CD4-positive, CD25-positive, alpha-beta regulatory T cell (primary cell): ENCODE measurements at regions not wholly inside any gene's neighbourhood (a gene's known extent, or its start where the extent isn't known, plus 50 kb on each side); places are given as distances from the start of the nearest gene placed in this dataset.

Experiments used
- ATAC-seq, 2 donors: fragments of 150-1000 bp; cut with Tn5 transposase; one replicate each; pipeline ENCODE4 v1.10.0; 2021; ENCODE audit warnings: low read depth in 2 of 2, moderate number of reproducible peaks in 2 of 2, moderate library complexity in 1 of 2
- DNase-seq, 3 donors: peaks; one replicate each; pipeline versions ENCODE4 v3.0.0 to v3.0.0-alpha.2; 2012 to 2022; ENCODE audit warnings: mixed read lengths in 1 of 3
- H3K27ac ChIP-seq: one replicate; pipeline ENCODE4 v1.7.0; 2013; ENCODE audit warnings: mild to moderate bottlenecking, low read length; ENCODE audit not compliant: insufficient read depth, poor library complexity, severe bottlenecking
- H3K27me3 ChIP-seq: one replicate; pipeline ENCODE4 v1.7.0; 2013; ENCODE audit warnings: low read length; ENCODE audit not compliant: control insufficient read depth, insufficient read depth
- H3K36me3 ChIP-seq: one replicate; pipeline ENCODE4 v1.7.0; 2013; ENCODE audit warnings: mild to moderate bottlenecking, low read length, moderate library complexity; ENCODE audit not compliant: control insufficient read depth, insufficient read depth
- H3K4me1 ChIP-seq: 2 replicates; pipeline ENCODE4 v1.7.0; 2013; ENCODE audit warnings: mild to moderate bottlenecking, low read length; ENCODE audit not compliant: insufficient read depth, control insufficient read depth, poor library complexity, severe bottlenecking
- H3K4me3 ChIP-seq: one replicate; pipeline ENCODE4 v1.7.0; 2013; ENCODE audit warnings: low read depth, mild to moderate bottlenecking, low read length, moderate library complexity
- H3K9me3 ChIP-seq, 2 experiments: 1 replicate in 1 of 2; 2 replicates in 1 of 2; pipeline ENCODE4 v1.7.0; 2013; ENCODE audit warnings: low read length in 2 of 2, mild to moderate bottlenecking in 1 of 2, moderate library complexity in 1 of 2; ENCODE audit not compliant: control insufficient read depth in 2 of 2
- H3K27ac Mint-ChIP-seq, 3 donors: one replicate each; pipeline ENCODE4 v1.8.0; 2020 to 2022; ENCODE audit warnings: mild to moderate bottlenecking in 3 of 3, mixed read lengths in 3 of 3, moderate library complexity in 2 of 3
- H3K27me3 Mint-ChIP-seq: one replicate; pipeline ENCODE4 v1.8.0; 2022; ENCODE audit warnings: mild to moderate bottlenecking, mixed read lengths
- H3K36me3 Mint-ChIP-seq: one replicate; pipeline ENCODE4 v1.8.0; 2020; ENCODE audit warnings: mixed read lengths
- H3K4me1 Mint-ChIP-seq, 4 donors: one replicate each; pipeline ENCODE4 v1.8.0; 2020 to 2022; ENCODE audit warnings: mixed read lengths in 4 of 4, mild to moderate bottlenecking in 1 of 4
- H3K4me3 Mint-ChIP-seq, 4 donors: one replicate each; pipeline ENCODE4 v1.8.0; 2020 to 2022; ENCODE audit warnings: mild to moderate bottlenecking in 4 of 4, mixed read lengths in 4 of 4, moderate library complexity in 3 of 4
- H3K9me3 Mint-ChIP-seq, 7 donors: one replicate each; pipeline ENCODE4 v1.8.0; 2020 to 2022; ENCODE audit warnings: mixed read lengths in 7 of 7, mild to moderate bottlenecking in 3 of 7, moderate library complexity in 2 of 7

GRCh38 chr11:113579292-113579940 lies 104.2 kb upstream of the DRD2 start:
- Mint-ChIP-seq H3K9me3 (peaks cover 0 to 3% (median 0%) of the 10 kb centered on the region in 7 donors), H3K4me1 (peaks cover 0 to 19% (median 2%) of the 10 kb centered on the region in 4 donors), H3K27me3 (no peaks in the 10 kb centered on the region), H3K4me3 (no peak overlapping the region), H3K27ac (no peak overlapping the region), H3K36me3 (no peaks in the 10 kb centered on the region)
- H3K4me1 ChIP-seq: peaks cover 12% of the 10 kb centered on the region
- H3K36me3 ChIP-seq: no peaks in the 10 kb centered on the region
- ATAC-seq: no peak
- no peak overlapping the region for H3K4me3 ChIP-seq
- H3K27ac ChIP-seq: no peak overlapping the region
- DNase-seq: no peak
- no peaks in the 10 kb centered on the region for H3K9me3 ChIP-seq
- H3K27me3 ChIP-seq: no peaks in the 10 kb centered on the region

GRCh38 chr11:113578715-113579250 lies 103.6 kb upstream of the DRD2 start:
- peaks cover 12% of the 10 kb centered on the region for H3K4me1 ChIP-seq
- H3K4me3 Mint-ChIP-seq: peak overlapping the region in 1 of 4 donors; percentile 7
- no peak for DNase-seq
- peaks cover 0 to 3% (median 0%) of the 10 kb centered on the region in 7 donors for H3K9me3 Mint-ChIP-seq
- no peak overlapping the region for H3K27ac Mint-ChIP-seq
- ATAC-seq: no peak
- H3K27ac ChIP-seq: no peak overlapping the region
- H3K36me3 ChIP-seq: no peaks in the 10 kb centered on the region
- H3K27me3 Mint-ChIP-seq: no peaks in the 10 kb centered on the region
- H3K4me1 Mint-ChIP-seq: peaks cover 0 to 19% (median 2%) of the 10 kb centered on the region in 4 donors
- no peak overlapping the region for H3K4me3 ChIP-seq
- H3K27me3 ChIP-seq: no peaks in the 10 kb centered on the region
- H3K36me3 Mint-ChIP-seq: no peaks in the 10 kb centered on the region
- H3K9me3 ChIP-seq: no peaks in the 10 kb centered on the region

GRCh38 chr11:113578033-113578380 lies 102.8 kb upstream of the DRD2 start:
- Histone ChIP-seq H3K27ac (no peak overlapping the region), H3K9me3 (no peaks in the 10 kb centered on the region), H3K27me3 (no peaks in the 10 kb centered on the region), H3K36me3 (no peaks in the 10 kb centered on the region), H3K4me1 (peaks cover 12% of the 10 kb centered on the region), H3K4me3 (no peak overlapping the region)
- Mint-ChIP-seq H3K27me3 (no peaks in the 10 kb centered on the region), H3K4me1 (peaks cover 0 to 19% (median 2%) of the 10 kb centered on the region in 4 donors), H3K27ac (no peak overlapping the region), H3K36me3 (no peaks in the 10 kb centered on the region), H3K9me3 (peaks cover 0 to 3% (median 0%) of the 10 kb centered on the region in 7 donors), H3K4me3 (peak overlapping the region in 1 of 4 donors; percentile 39)
- ATAC-seq (no peak), DNase-seq (no peak)

GRCh38 chr11:113577356-113578032 lies 102.3 kb upstream of the DRD2 start:
- H3K36me3 Mint-ChIP-seq: no peaks in the 10 kb centered on the region
- ATAC-seq: peak in 1 of 2 donors; percentile 27
- peaks cover 0 to 19% (median 2%) of the 10 kb centered on the region in 4 donors for H3K4me1 Mint-ChIP-seq
- Histone ChIP-seq H3K9me3 (no peaks in the 10 kb centered on the region), H3K36me3 (no peaks in the 10 kb centered on the region), H3K4me3 (no peak overlapping the region), H3K27me3 (no peaks in the 10 kb centered on the region), H3K27ac (no peak overlapping the region), H3K4me1 (peaks cover 12% of the 10 kb centered on the region)
- peak overlapping the region in 3 of 4 donors; percentile 3 to 81 (median 6) for H3K4me3 Mint-ChIP-seq
- H3K9me3 Mint-ChIP-seq: peaks cover 0 to 3% (median 0%) of the 10 kb centered on the region in 7 donors
- peak in 1 of 3 donors; percentile 27 for DNase-seq
- no peaks in the 10 kb centered on the region for H3K27me3 Mint-ChIP-seq
- peak overlapping the region in 2 of 3 donors; percentile 18 to 39 for H3K27ac Mint-ChIP-seq

- Mint-ChIP-seq H3K4me1 (peaks cover 0 to 19% (median 2%) of the 10 kb centered on the region in 4 donors), H3K9me3 (peaks cover 0 to 3% (median 0%) of the 10 kb centered on the region in 7 donors), H3K4me3 (no peak overlapping the region), H3K36me3 (no peaks in the 10 kb centered on the region), H3K27ac (no peak overlapping the region), H3K27me3 (no peaks in the 10 kb centered on the region)
- H3K9me3 ChIP-seq: no peaks in the 10 kb centered on the region
- no peak overlapping the region for H3K27ac ChIP-seq
- DNase-seq: no peak
- H3K4me1 ChIP-seq: peaks cover 12% of the 10 kb centered on the region
- H3K36me3 ChIP-seq: no peaks in the 10 kb centered on the region
- H3K27me3 ChIP-seq: no peaks in the 10 kb centered on the region
- ATAC-seq: no peak
- H3K4me3 ChIP-seq: no peak overlapping the region
These were observed 99.4 kb upstream of the DRD2 start for GRCh38 chr11:113574586-113574985.

GRCh38 chr11:113574171-113574570 lies 99.0 kb upstream of the DRD2 start:
- Histone ChIP-seq H3K4me3 (no peak overlapping the region), H3K4me1 (peaks cover 12% of the 10 kb centered on the region), H3K9me3 (no peaks in the 10 kb centered on the region), H3K27ac (no peak overlapping the region), H3K27me3 (no peaks in the 10 kb centered on the region), H3K36me3 (no peaks in the 10 kb centered on the region)
- peaks cover 0 to 3% (median 0%) of the 10 kb centered on the region in 7 donors for H3K9me3 Mint-ChIP-seq
- no peaks in the 10 kb centered on the region for H3K27me3 Mint-ChIP-seq
- no peak overlapping the region for H3K4me3 Mint-ChIP-seq
- ATAC-seq (no peak), DNase-seq (no peak)
- H3K36me3 Mint-ChIP-seq: no peaks in the 10 kb centered on the region
- H3K27ac Mint-ChIP-seq: no peak overlapping the region
- peaks cover 0 to 18% (median 2%) of the 10 kb centered on the region in 4 donors for H3K4me1 Mint-ChIP-seq

GRCh38 chr11:113572136-113572735 lies 97.0 kb upstream of the DRD2 start:
- Mint-ChIP-seq H3K27ac (no peak overlapping the region), H3K4me3 (no peak overlapping the region), H3K27me3 (no peaks in the 10 kb centered on the region), H3K9me3 (peaks cover 0 to 2% (median 0%) of the 10 kb centered on the region in 7 donors), H3K36me3 (no peaks in the 10 kb centered on the region), H3K4me1 (peaks cover 0 to under 1% (median 0%) of the 10 kb centered on the region in 4 donors)
- H3K4me3 ChIP-seq: no peak overlapping the region
- DNase-seq (no peak), ATAC-seq (no peak)
- no peaks in the 10 kb centered on the region for H3K4me1 ChIP-seq
- H3K36me3 ChIP-seq: no peaks in the 10 kb centered on the region
- no peaks in the 10 kb centered on the region for H3K27me3 ChIP-seq
- H3K27ac ChIP-seq: no peak overlapping the region
- H3K9me3 ChIP-seq: no peaks in the 10 kb centered on the region
